Right lobe of liver (tissue), 6 donors: ENCODE measurements at regions not wholly inside any gene's neighbourhood (a gene's known extent, or its start where the extent isn't known, plus 50 kb on each side); places are given as distances from the start of the nearest gene placed in this dataset.

Experiments
- ATAC-seq, 4 donors: fragments of 200-7000 bp; cut with Tn5 transposase; one replicate each; pipeline ENCODE4 v1.9.1; 2020; ENCODE audit warnings: mild to moderate bottlenecking in 4 of 4, moderate library complexity in 4 of 4
- DNase-seq, 3 donors: peaks; one replicate each; pipeline ENCODE4 v3.0.0-alpha.2; 2020
- H3K27ac ChIP-seq, 3 donors: fragments of 200-600 bp; one replicate each; pipeline ENCODE4 v1.8.0; 2022
- H3K27me3 ChIP-seq, 2 donors: fragments of 200-600 bp; one replicate each; pipeline ENCODE4 v1.8.0; 2022
- H3K36me3 ChIP-seq, 4 donors: fragments of 200-600 bp; sonication (generic) in 1 of 4; one replicate each; pipeline versions ENCODE4 v1.5.1 to v1.8.0; 2017 to 2022; ENCODE audit warnings: control low read depth in 1 of 4
- H3K4me1 ChIP-seq, 4 donors: fragments of 200-600 bp; sonication (generic) in 1 of 4; one replicate each; pipeline versions ENCODE4 v1.5.1 to v1.8.0; 2017 to 2022; ENCODE audit warnings: control low read depth in 1 of 4
- H3K4me3 ChIP-seq, 3 donors: fragments of 200-600 bp; one replicate each; pipeline ENCODE4 v1.8.0; 2022
- H3K9me3 ChIP-seq, 4 donors: fragments of 200-600 bp; sonication (generic) in 1 of 4; one replicate each; pipeline versions ENCODE4 v1.5.1 to v1.8.0; 2017 to 2022; ENCODE audit warnings: control low read depth in 1 of 4
- CTCF ChIP-seq, 4 donors: fragments of 200-600 bp in 3 of 4; fragments of 450-650 bp in 1 of 4; IDR thresholded peaks; one replicate each; pipeline versions ENCODE4 v1.5.1 to v1.8.0; 2016 to 2022; ENCODE audit warnings: antibody characterized with exemption in 4 of 4, mild to moderate bottlenecking in 2 of 4
- POLR2A ChIP-seq: fragments of 450-650 bp; IDR thresholded peaks from one replicate; pipeline ENCODE4 v1.6.1; 2017; ENCODE audit warnings: antibody characterized with exemption, mild to moderate bottlenecking
- WGBS: methylation state at CpG from one replicate; pipeline ENCODE4 v1.1.6; 2018; ENCODE audit warnings: low coverage, low lambda C conversion rate; ENCODE audit not compliant: insufficient coverage; ENCODE audit errors: missing lambda C conversion rate; 5-methylcytosine and 5-hydroxymethylcytosine counted together
- intact Hi-C, 2 donors: fragments of 100-400 bp; cut with DNase I; formaldehyde crosslinking; loops; one replicate each; pipeline versions ENCODE4 v1.11.2 to v1.14.1; 2022
- donor health status: DM: no; HTN: yes; CAD: no.
- donor health status: DM: no; HTN: no; CAD: no.
- donor health status: DM: no; HTN: no; CAD: no.
- donor health status: DM: no; HTN: yes; CAD: no.
- donor health status: DM: no; HTN: yes; CAD: no.

GRCh38 chr1:94603663-94604062, 62.1 kb upstream of the F3 start:
- Histone ChIP-seq H3K4me3 (no peak overlapping the region), H3K27ac (no peak overlapping the region), H3K9me3 (no peaks in the 10 kb centered on the region), H3K27me3 (no peaks in the 10 kb centered on the region), H3K4me1 (no peaks in the 10 kb centered on the region), H3K36me3 (no peaks in the 10 kb centered on the region)
- no peak for TF ChIP-seq CTCF (IDR thresholded peaks at IDR 0.05)
- no peak for TF ChIP-seq POLR2A
- DNase-seq: no peak
- intact Hi-C loops: no loop called here
- no peak for ATAC-seq

DNA sequence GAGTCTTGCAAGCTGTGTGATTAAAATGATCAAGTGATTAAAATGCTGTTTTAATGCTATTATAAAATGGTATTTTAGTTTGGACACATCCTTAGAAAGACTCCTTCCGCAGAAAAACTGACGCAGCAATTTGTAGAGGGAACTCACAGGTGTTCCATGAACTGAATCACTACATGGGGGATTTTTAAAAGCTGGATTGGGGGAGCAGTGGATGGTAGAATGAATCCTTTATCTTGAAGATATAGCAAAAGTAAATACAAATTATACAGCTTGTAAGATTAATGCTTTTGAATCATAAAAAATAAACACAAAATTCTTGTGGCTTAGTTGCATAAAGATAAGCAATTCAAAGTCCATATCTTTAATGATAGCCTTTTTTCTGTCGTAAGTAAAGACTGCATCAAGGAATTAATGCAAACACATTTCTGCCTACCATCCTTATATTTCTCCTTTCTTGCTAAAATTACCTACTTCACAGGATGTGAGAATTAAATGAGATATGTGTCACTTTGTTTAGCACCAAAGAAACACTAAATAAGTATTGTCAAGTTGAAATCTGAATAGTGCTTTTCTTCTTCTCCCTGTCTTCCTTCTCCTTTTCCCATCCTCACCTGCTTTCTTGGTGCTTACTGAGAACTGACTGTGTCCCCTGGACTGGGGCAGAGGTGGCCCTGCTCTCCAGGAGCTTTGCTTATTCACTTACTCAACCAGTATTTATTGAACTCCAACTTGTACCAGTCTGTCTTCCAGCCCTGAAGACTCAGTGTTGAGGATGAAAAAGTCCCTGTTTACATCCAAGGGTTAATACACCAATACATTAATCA, 61.5 kb upstream of the F3 start:
- no peak overlapping the region for H3K27ac ChIP-seq
- ATAC-seq: no peak

DNA sequence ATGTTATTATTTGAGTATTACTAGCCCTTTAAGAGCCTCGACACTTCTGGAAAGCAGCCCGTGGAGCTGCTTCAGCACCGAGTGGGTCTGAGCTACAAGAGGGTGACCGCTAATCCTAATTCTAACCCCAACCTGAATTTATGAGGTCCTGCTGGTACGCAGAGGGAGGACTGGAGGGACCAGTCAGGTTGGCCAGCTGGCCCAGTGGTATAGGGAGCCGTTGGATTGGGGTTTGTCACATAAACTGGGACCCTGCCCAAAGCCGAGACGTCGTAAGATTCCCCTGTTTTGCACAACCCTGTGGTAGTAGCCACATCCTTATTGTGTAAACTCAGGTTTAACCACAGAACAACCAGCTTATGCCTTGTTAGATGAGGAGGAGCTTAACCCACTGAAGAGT, 60.8 kb upstream of the F3 start:
- DNase-seq: no peak
- H3K27ac ChIP-seq: no peak overlapping the region
- H3K9me3 ChIP-seq: no peaks in the 10 kb centered on the region
- no peaks in the 10 kb centered on the region for H3K36me3 ChIP-seq
- no peak overlapping the region for H3K4me3 ChIP-seq
- no peaks in the 10 kb centered on the region for H3K27me3 ChIP-seq
- 26% methylated on average over 9 of the region's 9 CpGs for WGBS
- intact Hi-C loops: no loop called here
- no peaks in the 10 kb centered on the region for H3K4me1 ChIP-seq
- peak; percentile 52 to 64 (median 56) for ATAC-seq
- TF ChIP-seq POLR2A (no peak), CTCF (IDR thresholded peaks at IDR 0.05) (no peak)

More for the DNA sequence above, 61.5 kb upstream of the F3 start:
- H3K4me3 ChIP-seq: no peak overlapping the region
- no peak for DNase-seq
- TF ChIP-seq CTCF (IDR thresholded peaks at IDR 0.05) (no peak), POLR2A (no peak)
- H3K36me3 ChIP-seq: no peaks in the 10 kb centered on the region
- intact Hi-C loops: no loop called here
- H3K4me1 ChIP-seq: no peaks in the 10 kb centered on the region
- no peaks in the 10 kb centered on the region for H3K9me3 ChIP-seq
- 50% methylated on average over 3 of the region's 3 CpGs for WGBS
- H3K27me3 ChIP-seq: no peaks in the 10 kb centered on the region

DNA sequence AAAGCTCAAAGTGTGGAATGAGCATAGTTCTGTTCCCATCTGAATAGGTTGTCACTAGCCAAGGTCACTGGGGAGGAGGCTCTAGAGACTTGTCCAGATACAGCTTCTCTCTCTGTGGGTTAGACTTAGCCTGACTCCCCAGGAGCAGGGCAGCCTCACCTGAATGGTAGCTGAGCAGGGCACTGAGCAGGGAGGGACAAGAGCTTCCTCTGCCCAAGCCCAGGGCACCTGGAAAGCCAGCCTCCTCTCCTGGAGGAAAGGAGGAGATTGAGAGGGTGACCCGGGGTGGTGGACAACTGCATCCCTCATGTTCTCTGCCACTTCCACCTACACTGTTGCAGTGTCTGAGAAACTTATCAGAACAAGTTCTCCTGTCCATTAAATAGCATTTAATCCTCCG, 59.0 kb upstream of the F3 start:
- WGBS: 43% methylated on average over 1 of the region's 2 CpGs
- Histone ChIP-seq H3K4me3 (no peak overlapping the region), H3K4me1 (no peaks in the 10 kb centered on the region), H3K36me3 (no peaks in the 10 kb centered on the region), H3K9me3 (no peaks in the 10 kb centered on the region), H3K27me3 (no peaks in the 10 kb centered on the region), H3K27ac (no peak overlapping the region)
- ATAC-seq (no peak), DNase-seq (no peak)
- intact Hi-C loops: no loop called here
- TF ChIP-seq POLR2A (no peak), CTCF (IDR thresholded peaks at IDR 0.05) (no peak)
